GM12875 (cell line): ENCODE measurements at regions not wholly inside any gene's neighbourhood (a gene's known extent, or its start where the extent isn't known, plus 50 kb on each side); places are given as distances from the start of the nearest gene placed in this dataset.

Experiments used
- H3K4me3 ChIP-seq: one replicate; pipeline ENCODE4 v1.5.1; 2011; ENCODE audit warnings: low read depth, low read length, control low read depth
- TF ChIP-seq, protein P1 (sequence below): IDR thresholded peaks from 2 replicates; pipeline ENCODE4 v1.5.1; 2011; ENCODE audit warnings: low read depth, mild to moderate bottlenecking, control low read depth, inconsistent platforms, low read length, moderate library complexity, borderline replicate concordance; ENCODE audit not compliant: insufficient read depth

DNA sequence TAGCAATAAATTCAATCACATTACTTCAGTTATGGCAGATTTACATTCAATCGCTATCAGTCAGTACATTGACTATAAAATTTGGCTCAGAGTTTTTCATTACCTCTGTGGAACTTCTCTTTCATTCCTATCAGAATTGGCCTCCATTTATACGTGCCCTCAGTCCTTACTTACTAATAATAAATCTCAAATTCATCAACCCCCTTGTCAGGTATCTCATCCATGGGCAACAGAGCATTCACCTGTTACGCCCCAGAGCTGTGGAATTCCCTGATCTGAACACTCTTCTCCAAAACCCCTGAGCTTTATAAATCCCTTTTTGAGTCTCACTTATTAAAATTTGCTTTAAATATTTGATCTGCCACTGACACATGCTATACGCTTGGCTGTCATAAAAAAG lies 492.9 kb downstream of the GBE1 start:
- H3K4me3 ChIP-seq, result no peak overlapping the region
- TF ChIP-seq, protein P1, sequence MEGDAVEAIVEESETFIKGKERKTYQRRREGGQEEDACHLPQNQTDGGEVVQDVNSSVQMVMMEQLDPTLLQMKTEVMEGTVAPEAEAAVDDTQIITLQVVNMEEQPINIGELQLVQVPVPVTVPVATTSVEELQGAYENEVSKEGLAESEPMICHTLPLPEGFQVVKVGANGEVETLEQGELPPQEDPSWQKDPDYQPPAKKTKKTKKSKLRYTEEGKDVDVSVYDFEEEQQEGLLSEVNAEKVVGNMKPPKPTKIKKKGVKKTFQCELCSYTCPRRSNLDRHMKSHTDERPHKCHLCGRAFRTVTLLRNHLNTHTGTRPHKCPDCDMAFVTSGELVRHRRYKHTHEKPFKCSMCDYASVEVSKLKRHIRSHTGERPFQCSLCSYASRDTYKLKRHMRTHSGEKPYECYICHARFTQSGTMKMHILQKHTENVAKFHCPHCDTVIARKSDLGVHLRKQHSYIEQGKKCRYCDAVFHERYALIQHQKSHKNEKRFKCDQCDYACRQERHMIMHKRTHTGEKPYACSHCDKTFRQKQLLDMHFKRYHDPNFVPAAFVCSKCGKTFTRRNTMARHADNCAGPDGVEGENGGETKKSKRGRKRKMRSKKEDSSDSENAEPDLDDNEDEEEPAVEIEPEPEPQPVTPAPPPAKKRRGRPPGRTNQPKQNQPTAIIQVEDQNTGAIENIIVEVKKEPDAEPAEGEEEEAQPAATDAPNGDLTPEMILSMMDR, result no peak

DNA sequence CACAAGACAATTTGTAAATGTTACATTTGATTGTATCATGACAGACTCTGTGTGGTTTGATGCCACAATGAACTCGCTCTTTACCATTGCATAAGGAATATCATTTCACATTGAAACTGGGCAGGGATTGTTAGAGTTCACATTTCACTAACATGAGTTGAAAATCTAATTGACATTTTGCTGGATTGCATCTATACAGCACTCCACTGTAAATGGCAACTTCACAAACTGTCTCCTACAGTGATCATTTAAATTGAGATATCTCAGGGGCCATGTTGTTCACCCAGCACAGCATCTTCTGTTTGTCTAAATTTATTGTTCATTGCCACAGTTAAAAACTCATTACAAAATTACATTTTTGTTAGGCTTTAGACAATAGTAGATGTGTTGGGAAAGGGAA lies 499.4 kb downstream of the GBE1 start:
- H3K4me3 ChIP-seq, result no peak overlapping the region
- TF ChIP-seq, protein P1, result no peak

DNA sequence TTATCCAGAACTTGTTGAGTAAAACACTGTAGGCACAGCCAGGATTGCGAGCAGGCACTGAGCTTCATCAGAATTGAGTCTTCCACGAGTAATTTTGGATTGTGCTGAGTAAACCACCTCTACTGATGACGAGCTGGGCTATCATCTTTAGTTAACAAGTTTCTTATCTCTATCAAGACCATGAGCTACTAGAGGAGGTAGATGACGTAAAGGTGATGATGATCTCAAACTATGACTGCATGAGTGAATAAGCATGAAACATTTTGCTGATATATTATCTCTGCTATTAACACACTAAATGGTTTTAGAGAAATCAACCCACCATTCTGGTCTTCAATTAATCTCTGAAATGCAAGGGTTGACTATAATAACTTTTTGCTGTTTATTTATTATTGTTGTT lies 506.0 kb downstream of the GBE1 start:
- TF ChIP-seq, protein P1, result no peak
- H3K4me3 ChIP-seq, result no peak overlapping the region

DNA sequence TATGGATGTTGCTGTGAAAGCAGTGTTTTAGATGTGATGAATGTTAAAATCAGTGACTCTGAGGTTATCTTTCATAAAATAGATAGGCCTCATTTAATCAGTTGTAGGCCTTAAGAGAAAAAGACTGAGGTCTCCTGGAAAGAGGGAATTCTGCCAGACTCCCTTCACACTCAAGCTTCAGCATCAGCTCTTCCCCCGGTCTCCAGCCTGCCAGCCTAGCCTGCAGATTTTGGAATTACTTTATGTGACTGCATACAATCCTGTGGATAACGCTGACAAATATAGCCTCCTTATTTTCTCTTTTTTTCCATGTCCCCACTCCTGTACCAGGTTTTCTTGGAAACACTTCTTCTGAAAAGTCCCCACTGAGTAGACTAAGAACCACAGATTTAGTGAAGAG lies 510.3 kb downstream of the GBE1 start:
- H3K4me3 ChIP-seq, result no peak overlapping the region
- TF ChIP-seq, protein P1, result no peak

DNA sequence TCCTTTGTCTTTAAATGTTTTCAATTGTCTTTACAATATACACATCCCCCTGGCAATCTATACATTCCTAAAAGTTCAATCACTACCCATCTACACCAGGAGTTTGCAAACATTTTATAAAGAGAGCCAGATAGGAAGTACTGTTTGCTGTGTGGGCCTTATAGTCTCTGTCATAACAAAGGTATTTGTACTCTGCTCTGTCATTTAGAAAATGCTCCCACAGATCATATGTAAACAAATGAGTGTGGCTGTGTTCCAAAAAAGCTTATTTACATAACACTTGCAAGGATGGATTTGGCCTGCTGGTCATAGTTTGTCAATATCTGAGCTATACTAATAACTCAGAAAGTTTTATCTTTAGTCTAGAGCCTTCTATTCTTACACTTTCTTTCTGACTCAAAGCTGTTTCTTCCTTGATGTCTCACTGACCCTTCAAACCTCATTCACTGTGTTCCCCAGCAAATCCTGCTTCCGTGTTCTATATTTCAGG lies 511.9 kb downstream of the GBE1 start:
- TF ChIP-seq, protein P1, result no peak
- H3K4me3 ChIP-seq, result no peak overlapping the region

DNA sequence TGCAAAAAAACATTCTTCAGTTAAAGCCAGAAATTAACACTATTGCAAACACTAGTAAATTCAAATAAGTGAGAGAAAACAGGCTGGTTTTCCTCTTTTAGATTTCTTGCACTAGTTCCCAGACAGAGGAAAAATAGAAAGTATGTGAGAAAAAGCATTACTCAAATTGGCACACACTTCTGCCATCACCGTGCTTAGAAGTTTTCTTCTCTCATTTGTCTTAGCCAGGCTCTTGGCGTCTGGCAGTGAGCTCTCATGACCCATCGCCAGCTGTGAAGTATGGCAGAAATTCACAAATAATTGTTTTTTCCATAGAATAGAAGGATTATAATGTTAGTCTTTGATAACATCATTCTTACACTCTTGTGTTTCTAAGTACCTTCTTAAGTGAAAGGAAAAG lies 515.9 kb downstream of the GBE1 start:
- H3K4me3 ChIP-seq, result no peak overlapping the region
- TF ChIP-seq, protein P1, result no peak

DNA sequence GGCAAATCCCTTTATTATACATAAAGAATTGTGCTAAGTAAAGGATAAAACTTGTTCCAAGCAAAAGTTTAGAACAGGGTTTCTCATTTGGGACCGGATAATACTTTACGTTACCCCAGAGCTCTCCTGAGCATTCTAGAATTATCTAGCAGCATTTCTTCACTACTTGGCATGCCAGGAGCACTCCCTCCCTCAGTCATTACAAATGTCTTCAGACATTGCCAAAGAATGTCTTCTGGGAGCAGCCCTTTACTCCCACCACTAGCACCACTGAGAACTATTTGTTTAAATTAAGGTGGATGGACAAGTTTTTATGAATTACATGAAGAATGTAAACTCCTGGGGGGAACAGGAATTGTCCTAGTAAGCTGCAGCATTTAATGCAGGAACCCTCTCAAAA lies 516.4 kb downstream of the GBE1 start:
- TF ChIP-seq, protein P1, result no peak
- no peak overlapping the region for H3K4me3 ChIP-seq
